ENCODE measurements at regions not wholly inside any gene's neighbourhood (a gene's known extent, or its start where the extent isn't known, plus 50 kb on each side); places are given as distances from the start of the nearest gene placed in this dataset.

DNA sequence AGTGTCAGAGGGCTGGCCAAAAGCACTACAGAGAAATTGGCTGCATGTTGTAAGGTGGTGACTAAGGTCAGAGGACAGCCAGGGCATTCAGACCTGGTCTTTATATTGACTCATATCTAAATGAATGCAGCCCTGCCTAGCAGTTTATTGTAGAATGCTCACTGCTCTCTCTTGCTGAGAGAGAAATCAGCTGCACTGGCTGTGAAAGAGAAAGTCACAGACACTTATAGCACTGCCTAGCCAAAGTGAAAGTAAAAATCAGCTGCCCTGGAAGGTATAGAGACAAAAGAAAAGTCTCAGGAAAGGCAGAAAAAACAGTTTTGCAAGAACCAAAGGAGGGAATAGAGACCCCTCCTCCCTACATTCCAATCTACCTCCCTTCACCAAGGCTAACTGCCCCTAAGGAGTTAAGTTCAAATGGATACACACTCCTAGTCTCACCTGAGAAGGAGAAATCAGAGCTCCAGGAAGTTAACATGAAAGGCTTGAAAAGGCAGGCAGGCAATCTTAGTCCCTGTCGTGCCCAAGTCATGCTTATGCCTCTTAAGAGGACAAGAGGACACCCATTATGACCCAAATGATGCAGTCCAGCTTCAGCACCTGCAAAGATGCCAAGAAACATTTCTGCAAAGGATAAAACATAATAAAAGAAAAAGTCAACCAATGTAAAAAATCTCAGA, 235.1 kb downstream of the RPS4Y2 start:
- no peaks in the 10 kb centered on the region for H3K79me2 ChIP-seq (ENCODE audit: insufficient read depth, low read depth, low read length)
- H2AFZ ChIP-seq (ENCODE audit: low read length), result no peak overlapping the region
- intact Hi-C loops (cut with micrococcal nuclease; ENCODE audit: unreplicated experiment), result no loop called here
- no peaks in the 10 kb centered on the region for H3K9me3 ChIP-seq (ENCODE audit: low read length)
- no TSS peak for BruUV-seq (replicated peaks)
- DNase-seq (ENCODE audit: low spot score), result no peak
- no peaks in the 10 kb centered on the region for H3K4me1 ChIP-seq (ENCODE audit: insufficient read depth, low read length, poor library complexity, severe bottlenecking)
- H4K20me1 ChIP-seq (ENCODE audit: insufficient read depth, low read length), result no peaks in the 10 kb centered on the region
- H3K9me2 ChIP-seq (ENCODE audit: insufficient read depth, low read length), result no peaks in the 10 kb centered on the region
- H3K4me3 ChIP-seq (ENCODE audit: low read depth, low read length, poor library complexity, severe bottlenecking), result no peak overlapping the region
- no peaks in the 10 kb centered on the region for H3K36me3 ChIP-seq (ENCODE audit: insufficient read depth, low read length)
- TF ChIP-seq, protein P1, sequence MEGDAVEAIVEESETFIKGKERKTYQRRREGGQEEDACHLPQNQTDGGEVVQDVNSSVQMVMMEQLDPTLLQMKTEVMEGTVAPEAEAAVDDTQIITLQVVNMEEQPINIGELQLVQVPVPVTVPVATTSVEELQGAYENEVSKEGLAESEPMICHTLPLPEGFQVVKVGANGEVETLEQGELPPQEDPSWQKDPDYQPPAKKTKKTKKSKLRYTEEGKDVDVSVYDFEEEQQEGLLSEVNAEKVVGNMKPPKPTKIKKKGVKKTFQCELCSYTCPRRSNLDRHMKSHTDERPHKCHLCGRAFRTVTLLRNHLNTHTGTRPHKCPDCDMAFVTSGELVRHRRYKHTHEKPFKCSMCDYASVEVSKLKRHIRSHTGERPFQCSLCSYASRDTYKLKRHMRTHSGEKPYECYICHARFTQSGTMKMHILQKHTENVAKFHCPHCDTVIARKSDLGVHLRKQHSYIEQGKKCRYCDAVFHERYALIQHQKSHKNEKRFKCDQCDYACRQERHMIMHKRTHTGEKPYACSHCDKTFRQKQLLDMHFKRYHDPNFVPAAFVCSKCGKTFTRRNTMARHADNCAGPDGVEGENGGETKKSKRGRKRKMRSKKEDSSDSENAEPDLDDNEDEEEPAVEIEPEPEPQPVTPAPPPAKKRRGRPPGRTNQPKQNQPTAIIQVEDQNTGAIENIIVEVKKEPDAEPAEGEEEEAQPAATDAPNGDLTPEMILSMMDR (conservative IDR thresholded peaks at IDR 0.05; ENCODE audit: low read length), result no peak
- no peak for TF ChIP-seq EZH2phosphoT487 (IDR thresholded peaks at IDR 0.05; ENCODE audit: borderline replicate concordance, low read depth, low read length)
- ChIA-PET CTCF (ENCODE audit: unreplicated experiment) (no interaction called here), POLR2A (no interaction called here)
- H3K27ac ChIP-seq (ENCODE audit: low read depth, low read length, poor library complexity, severe bottlenecking), result no peak overlapping the region
- H3K4me2 ChIP-seq (ENCODE audit: low read length), result no peak overlapping the region

DNA sequence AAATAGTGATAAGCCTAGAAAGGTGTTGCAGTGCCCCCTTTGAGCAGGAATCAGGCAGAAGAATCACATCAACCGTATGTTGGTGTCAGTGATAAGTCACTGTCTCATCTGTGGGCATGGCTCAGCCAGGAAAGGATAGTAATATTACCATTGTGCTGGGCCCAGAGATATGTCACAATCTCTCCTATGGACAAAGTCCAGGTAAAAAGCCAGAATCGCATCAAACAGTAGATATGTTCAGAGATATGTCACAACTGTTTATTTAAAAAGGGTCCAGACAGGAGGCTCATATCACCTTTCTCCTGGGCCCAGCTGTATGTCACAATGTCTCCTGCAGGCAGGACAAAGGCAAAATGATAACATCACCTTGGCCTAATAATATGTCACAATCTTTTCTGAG, 241.4 kb downstream of the RPS4Y2 start:
- BruUV-seq (replicated peaks), result no TSS peak
- DNase-seq (ENCODE audit: low spot score), result no peak
- intact Hi-C loops (cut with micrococcal nuclease; ENCODE audit: unreplicated experiment), result no loop called here
- TF ChIP-seq, protein P1 (conservative IDR thresholded peaks at IDR 0.05; ENCODE audit: low read length), result no peak
- no peak for TF ChIP-seq EZH2phosphoT487 (IDR thresholded peaks at IDR 0.05; ENCODE audit: borderline replicate concordance, low read depth, low read length)
- Histone ChIP-seq H3K4me2 (ENCODE audit: low read length) (no peak overlapping the region), H3K36me3 (ENCODE audit: insufficient read depth, low read length) (no peaks in the 10 kb centered on the region), H3K79me2 (ENCODE audit: insufficient read depth, low read depth, low read length) (no peaks in the 10 kb centered on the region), H3K4me3 (ENCODE audit: low read depth, low read length, poor library complexity, severe bottlenecking) (no peak overlapping the region), H4K20me1 (ENCODE audit: insufficient read depth, low read length) (no peaks in the 10 kb centered on the region), H3K9me2 (ENCODE audit: insufficient read depth, low read length) (no peaks in the 10 kb centered on the region), H2AFZ (ENCODE audit: low read length) (no peak overlapping the region), H3K9me3 (ENCODE audit: low read length) (no peaks in the 10 kb centered on the region), H3K27ac (ENCODE audit: low read depth, low read length, poor library complexity, severe bottlenecking) (no peak overlapping the region), H3K4me1 (ENCODE audit: insufficient read depth, low read length, poor library complexity, severe bottlenecking) (no peaks in the 10 kb centered on the region)
- ChIA-PET POLR2A (no interaction called here), CTCF (ENCODE audit: unreplicated experiment) (no interaction called here)

DNA sequence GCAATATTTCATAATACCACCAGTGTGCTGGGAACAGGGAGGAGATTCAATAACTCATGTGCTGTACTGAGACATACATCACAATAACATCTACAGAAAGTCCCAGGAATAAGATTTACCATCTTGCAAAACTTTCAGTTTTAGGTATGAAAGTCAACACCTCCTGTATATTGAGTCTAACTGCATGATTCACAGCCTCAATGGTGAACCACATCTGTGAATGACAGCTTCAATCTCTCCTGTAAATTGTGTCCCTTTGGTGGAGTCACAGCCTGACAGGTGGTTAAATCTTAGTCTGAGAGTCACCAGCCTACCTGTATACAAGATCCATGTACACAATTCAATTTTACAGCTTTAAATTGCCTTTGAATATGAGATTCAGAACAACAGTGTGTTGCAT, 242.1 kb downstream of the RPS4Y2 start:
- no peak overlapping the region for H3K4me2 ChIP-seq (ENCODE audit: low read length)
- no peaks in the 10 kb centered on the region for H3K36me3 ChIP-seq (ENCODE audit: insufficient read depth, low read length)
- H3K9me3 ChIP-seq (ENCODE audit: low read length), result no peaks in the 10 kb centered on the region
- H3K27ac ChIP-seq (ENCODE audit: low read depth, low read length, poor library complexity, severe bottlenecking), result no peak overlapping the region
- ChIA-PET CTCF (ENCODE audit: unreplicated experiment) (no interaction called here), POLR2A (no interaction called here)
- H4K20me1 ChIP-seq (ENCODE audit: insufficient read depth, low read length), result no peaks in the 10 kb centered on the region
- no peaks in the 10 kb centered on the region for H3K9me2 ChIP-seq (ENCODE audit: insufficient read depth, low read length)
- no peak overlapping the region for H2AFZ ChIP-seq (ENCODE audit: low read length)
- H3K79me2 ChIP-seq (ENCODE audit: insufficient read depth, low read depth, low read length), result no peaks in the 10 kb centered on the region
- DNase-seq (ENCODE audit: low spot score), result no peak
- no peaks in the 10 kb centered on the region for H3K4me1 ChIP-seq (ENCODE audit: insufficient read depth, low read length, poor library complexity, severe bottlenecking)
- no peak overlapping the region for H3K4me3 ChIP-seq (ENCODE audit: low read depth, low read length, poor library complexity, severe bottlenecking)
- intact Hi-C loops (cut with micrococcal nuclease; ENCODE audit: unreplicated experiment), result no loop called here
- BruUV-seq (replicated peaks), result no TSS peak
- TF ChIP-seq, protein P1 (conservative IDR thresholded peaks at IDR 0.05; ENCODE audit: low read length), result no peak
- TF ChIP-seq EZH2phosphoT487 (IDR thresholded peaks at IDR 0.05; ENCODE audit: borderline replicate concordance, low read depth, low read length), result no peak
